Superior temporal gyrus (tissue), 1 donor: ENCODE measurements at regions not wholly inside any gene's neighbourhood (a gene's known extent, or its start where the extent isn't known, plus 50 kb on each side); places are given as distances from the start of the nearest gene placed in this dataset.

ENCODE experiments used
- DNase-seq: peaks from one replicate; pipeline ENCODE4 v3.0.0-alpha.2; 2016; ENCODE audit errors: extremely low spot score

- no peak for DNase-seq
Observed at GRCh38 chrX:110408949-110409588, 50.4 kb downstream of the RTL9 start.

- no peak for DNase-seq
Observed at GRCh38 chrX:110409925-110410324, 51.3 kb downstream of the RTL9 start.

GRCh38 chrX:110410603-110411002 lies 52.0 kb downstream of the RTL9 start:
- DNase-seq: no peak

GRCh38 chrX:110412971-110413726 lies 54.5 kb downstream of the RTL9 start:
- DNase-seq: peak; percentile 68

- no peak for DNase-seq
Observed at GRCh38 chrX:110413727-110414124, 55.1 kb downstream of the RTL9 start.

- DNase-seq: no peak
Observed at GRCh38 chrX:110414273-110414672, 55.6 kb downstream of the RTL9 start.

GRCh38 chrX:110414679-110415439 lies 56.2 kb downstream of the RTL9 start:
- DNase-seq: no peak

GRCh38 chrX:110415440-110416170 lies 57.0 kb downstream of the RTL9 start:
- no peak for DNase-seq

GRCh38 chrX:110417128-110417527 lies 58.5 kb downstream of the RTL9 start:
- DNase-seq: peak; percentile 38

GRCh38 chrX:110418316-110419235 lies 59.9 kb downstream of the RTL9 start:
- DNase-seq: peak; percentile 51

- DNase-seq: no peak
Observed at GRCh38 chrX:110419512-110419911, 60.9 kb downstream of the RTL9 start.

GRCh38 chrX:110420771-110421499 lies 62.3 kb downstream of the RTL9 start:
- peak; percentile 74 for DNase-seq

- DNase-seq: no peak
Observed at GRCh38 chrX:110421500-110422455, 63.1 kb downstream of the RTL9 start.

GRCh38 chrX:110425222-110426154 lies 66.8 kb downstream of the RTL9 start:
- no peak for DNase-seq

GRCh38 chrX:110426155-110426504 lies 67.5 kb downstream of the RTL9 start:
- DNase-seq: no peak

- DNase-seq: no peak
Observed at GRCh38 chrX:110427076-110427475, 68.4 kb downstream of the RTL9 start.

- no peak for DNase-seq
Observed at GRCh38 chrX:110428144-110428543, 69.5 kb downstream of the RTL9 start.
